GM12874 (cell line): ENCODE measurements at regions not wholly inside any gene's neighbourhood (a gene's known extent, or its start where the extent isn't known, plus 50 kb on each side); places are given as distances from the start of the nearest gene placed in this dataset.

Experiments used
- CTCF ChIP-seq: IDR thresholded peaks from 2 replicates; pipeline ENCODE4 v1.5.1; 2011; ENCODE audit warnings: low read depth, mild to moderate bottlenecking, control low read depth, low read length, moderate library complexity; ENCODE audit not compliant: insufficient read depth

DNA sequence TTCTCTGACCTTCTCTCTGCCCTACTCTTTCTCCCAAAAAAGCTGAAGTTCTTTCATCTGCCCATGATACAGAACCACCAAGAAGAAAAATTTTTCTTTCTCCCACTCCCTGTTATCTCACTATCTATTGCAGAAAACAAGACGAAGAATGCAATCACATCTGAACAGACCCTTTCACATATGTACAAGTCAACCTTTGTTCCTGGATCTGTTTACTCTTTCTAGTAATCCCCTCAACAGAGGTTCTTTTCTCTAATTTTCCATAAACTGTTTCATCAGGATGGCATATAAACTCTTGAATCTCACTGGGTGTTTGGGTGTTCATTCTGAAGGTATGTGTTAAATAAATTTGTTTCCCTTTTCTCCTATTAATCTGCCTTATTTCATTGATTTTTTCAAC lies 1262.7 kb upstream of the NRXN1 start:
- TF ChIP-seq CTCF, result no peak

DNA sequence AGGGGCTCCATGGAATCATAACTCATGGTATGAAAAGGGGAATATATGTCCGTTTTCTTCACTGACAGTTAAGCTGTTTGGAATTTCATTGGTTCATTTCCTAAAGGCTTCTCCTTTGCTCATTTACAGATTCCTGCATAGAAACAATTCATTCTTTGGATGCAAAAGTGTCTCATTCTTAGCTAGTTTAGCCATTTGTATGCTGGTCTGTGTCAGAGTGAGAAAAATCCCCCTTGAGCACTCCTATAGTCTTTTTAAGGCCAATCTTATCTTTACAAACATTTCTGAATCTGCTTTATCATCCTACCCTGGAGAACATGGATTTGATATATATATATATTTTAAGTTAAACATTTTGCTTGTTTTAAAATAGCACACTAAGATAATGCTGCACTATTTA lies 1260.9 kb upstream of the NRXN1 start:
- no peak for TF ChIP-seq CTCF

GRCh38 chr2:52289741-52290140 lies 1257.8 kb upstream of the NRXN1 start:
- TF ChIP-seq CTCF, result no peak

GRCh38 chr2:52288596-52288995 lies 1256.7 kb upstream of the NRXN1 start:
- TF ChIP-seq CTCF, result no peak

DNA sequence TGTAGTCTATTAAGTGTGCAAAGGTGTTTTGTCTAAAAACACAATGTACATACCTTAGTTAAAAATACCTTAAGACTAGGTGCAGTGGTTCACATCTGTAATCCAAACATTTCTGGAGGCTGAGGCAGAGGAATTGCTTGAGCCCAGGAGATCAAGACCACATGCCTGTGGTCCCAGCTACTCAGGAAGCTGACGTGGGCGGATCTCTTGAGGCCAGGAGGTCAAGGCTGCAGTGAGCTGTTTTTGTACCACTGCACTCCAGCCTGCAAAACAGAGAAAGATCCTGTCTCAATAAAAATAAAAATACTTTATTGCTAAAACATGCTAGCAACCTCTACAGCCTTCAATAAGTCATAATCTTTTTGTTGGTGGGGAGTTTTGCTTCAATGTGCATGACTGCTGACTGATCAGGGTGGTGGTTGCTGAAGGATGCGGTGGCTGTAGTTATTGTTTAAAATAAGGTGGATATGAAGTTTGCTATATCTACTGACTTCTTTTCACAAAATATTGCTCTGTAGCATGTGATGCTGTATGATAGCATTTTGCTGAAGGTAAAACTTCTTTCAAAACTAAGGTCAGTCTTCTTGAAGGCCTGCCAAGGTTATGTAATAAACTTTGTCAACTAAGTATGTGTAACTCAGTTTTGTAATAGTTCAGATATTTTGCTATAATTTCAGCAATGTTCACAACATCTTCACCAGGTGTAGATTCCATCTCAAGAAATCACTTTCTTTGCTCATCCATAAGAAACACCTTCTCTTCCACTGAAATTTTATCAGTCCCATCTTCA lies 1238.0 kb upstream of the NRXN1 start:
- TF ChIP-seq CTCF, result no peak

DNA sequence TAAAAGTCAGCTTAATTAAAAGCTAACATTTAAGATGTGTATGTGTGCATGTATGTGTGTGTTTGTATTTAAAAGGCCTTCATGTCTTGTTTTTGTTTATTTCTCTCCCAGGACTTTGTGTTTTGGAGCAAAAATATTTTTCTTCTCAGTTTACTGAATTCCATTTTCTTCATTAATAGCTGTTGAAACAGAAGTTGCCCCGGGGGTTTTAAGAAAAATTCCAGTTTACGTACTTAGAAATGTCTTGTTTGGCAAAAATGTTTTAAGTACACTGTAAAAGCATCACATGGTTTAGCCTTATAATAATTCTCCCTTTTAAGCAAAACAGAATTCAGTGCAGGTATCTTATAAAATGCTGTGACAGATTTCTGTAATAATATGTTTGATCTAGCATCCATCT lies 1233.0 kb upstream of the NRXN1 start:
- TF ChIP-seq CTCF, result no peak

- TF ChIP-seq CTCF, result no peak
Measured at GRCh38 chr2:52264488-52264887, 1232.6 kb upstream of the NRXN1 start.

DNA sequence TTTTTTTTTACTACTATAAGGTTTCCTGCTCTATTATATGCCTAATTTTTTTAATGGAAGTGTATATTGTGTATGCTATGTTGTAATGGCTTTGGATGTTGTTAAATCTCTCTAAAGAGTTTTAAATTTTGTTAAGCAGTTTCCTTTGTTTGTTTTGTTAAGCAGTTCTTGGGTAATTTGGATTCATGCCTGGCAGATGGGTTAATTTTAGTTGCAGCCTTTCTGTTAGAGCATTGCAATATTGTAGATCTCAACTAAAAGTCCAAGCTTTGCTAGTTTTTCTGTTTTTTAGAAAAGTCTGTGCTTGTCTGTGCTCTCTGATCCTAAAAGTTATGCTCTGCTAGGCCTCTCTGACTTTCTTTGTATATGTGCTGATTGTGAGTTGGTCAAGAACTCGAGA lies 1229.0 kb upstream of the NRXN1 start:
- no peak for TF ChIP-seq CTCF
